GM19324 (cell line): ENCODE measurements at regions not wholly inside any gene's neighbourhood (a gene's known extent, or its start where the extent isn't known, plus 50 kb on each side); places are given as distances from the start of the nearest gene placed in this dataset.

Experiments used
- ATAC-seq: cut with Tn5 transposase; IDR thresholded peaks from one replicate; pipeline ENCODE4 v1.9.1; 2021; ENCODE audit warnings: mild to moderate bottlenecking, moderate library complexity; ENCODE audit not compliant: unreplicated experiment, low FRiP score

DNA sequence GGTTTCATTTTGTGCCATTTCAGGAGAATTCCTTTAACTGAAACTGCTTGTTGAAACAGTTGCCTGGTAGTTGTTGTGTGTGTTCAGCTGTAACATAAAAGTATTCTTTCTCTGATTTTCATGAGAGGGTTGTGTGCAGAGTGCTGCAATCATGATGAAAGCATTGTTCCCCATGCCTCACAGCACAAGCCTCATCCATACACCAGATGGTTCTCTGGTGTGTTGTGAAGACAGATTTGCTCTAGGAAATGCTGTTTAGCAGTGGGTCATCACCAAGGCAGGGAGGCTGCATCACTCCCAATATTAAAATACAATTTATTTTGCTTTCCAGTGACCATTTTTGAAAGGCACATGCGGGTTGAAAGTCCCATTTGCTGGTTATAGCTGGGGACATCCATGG lies 404.4 kb downstream of the AACS start:
- no peak for ATAC-seq

DNA sequence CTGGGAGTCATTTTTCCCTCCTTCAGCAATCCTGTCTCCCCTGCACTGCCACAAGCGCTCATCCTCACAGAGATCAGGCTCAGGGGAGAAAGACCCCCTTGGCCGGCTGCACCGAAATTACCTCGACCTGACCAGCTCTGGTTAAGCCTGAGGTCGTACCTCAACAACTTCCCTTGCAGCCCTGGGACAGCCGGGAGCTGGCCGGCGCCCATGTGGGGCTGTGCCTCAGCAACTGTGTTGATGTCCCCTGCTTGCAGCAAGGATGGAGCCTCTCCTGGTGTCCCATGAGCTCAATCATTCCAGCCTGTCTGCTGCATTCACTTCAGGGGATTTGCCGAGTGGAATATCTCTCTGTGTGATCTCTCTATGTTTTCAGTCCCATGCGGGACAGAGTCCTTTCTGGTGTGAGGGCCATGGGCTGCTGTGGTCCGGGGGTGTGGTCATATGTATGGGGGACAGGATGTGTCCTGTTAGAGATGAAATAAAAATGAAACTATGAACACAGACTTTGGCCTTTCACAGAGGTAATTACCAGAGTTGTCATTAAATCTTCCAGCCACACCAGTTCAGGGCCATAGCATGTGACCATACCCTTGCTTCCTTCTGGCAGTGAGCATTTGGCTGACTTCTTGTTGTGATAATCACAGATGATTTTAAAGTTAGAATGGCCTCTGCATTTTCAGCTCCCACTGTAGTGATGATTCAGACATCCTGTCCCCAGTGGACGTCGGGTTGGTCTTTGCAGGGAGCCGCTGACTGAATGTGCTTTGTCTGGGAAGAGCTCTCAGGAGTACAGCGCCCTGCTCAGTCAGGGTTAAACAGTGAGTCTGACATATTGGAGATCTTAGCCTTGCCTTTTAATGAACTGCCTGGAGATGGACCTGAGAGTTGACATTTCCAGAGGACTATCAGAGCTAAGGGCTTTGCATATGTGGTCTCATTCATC lies 405.9 kb downstream of the AACS start:
- peak; percentile 66 for ATAC-seq

DNA sequence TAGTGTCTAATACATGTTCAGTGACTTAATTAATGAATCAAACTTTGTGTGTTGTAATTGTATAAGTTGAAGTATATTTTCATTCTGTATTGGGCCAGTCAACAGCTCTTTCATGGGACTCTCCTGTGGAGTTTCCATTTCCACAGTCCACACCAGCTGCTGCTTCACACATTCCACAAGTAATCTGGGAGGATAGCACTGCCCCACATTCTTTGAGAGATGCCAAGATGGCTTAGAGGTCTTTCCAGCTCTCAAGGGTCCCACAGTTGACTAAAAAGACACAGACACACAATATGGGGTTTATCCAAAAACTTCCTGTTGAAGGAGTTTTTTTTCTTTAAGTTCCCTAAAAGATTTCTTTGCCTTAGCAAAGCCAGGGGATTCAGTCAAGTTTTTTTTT lies 408.3 kb downstream of the AACS start:
- no peak for ATAC-seq

DNA sequence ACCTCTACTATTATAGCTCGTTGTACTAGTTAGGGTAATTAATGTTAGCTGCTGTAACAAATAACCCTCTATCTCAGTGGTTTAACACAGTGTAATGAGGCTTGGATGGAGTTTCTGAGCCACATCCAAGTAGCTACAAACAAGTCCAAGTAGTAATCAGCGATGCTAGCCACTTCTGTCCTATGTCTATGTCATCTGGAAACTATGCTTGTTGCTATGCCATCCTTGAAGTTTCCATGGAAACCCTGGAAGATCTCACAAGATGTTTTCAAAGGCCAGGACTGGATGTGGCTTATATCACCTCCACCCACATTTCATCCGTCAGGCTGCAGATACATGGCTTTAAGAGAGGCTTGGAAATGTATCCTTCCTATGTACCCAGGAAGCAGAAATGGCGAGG lies 422.1 kb downstream of the AACS start:
- ATAC-seq: no peak

DNA sequence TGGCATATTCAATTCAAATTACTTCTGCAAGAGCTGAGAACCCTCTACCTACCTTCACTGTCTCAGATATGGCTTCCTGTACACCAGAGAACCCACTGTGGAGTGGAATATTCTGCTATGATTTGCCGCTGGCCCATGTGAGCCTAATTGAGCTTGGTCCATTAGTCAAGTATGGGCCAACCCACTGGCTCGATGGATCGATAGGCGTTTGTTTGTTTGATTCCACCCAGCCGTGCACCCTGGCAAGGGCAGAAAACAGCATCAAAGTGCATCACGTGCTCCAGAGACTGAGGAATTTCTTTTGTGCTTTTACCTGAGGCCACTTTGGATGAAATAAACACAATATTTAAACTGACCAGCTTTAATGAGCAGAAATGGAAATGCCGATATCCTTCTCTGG lies 426.3 kb downstream of the AACS start:
- no peak for ATAC-seq

DNA sequence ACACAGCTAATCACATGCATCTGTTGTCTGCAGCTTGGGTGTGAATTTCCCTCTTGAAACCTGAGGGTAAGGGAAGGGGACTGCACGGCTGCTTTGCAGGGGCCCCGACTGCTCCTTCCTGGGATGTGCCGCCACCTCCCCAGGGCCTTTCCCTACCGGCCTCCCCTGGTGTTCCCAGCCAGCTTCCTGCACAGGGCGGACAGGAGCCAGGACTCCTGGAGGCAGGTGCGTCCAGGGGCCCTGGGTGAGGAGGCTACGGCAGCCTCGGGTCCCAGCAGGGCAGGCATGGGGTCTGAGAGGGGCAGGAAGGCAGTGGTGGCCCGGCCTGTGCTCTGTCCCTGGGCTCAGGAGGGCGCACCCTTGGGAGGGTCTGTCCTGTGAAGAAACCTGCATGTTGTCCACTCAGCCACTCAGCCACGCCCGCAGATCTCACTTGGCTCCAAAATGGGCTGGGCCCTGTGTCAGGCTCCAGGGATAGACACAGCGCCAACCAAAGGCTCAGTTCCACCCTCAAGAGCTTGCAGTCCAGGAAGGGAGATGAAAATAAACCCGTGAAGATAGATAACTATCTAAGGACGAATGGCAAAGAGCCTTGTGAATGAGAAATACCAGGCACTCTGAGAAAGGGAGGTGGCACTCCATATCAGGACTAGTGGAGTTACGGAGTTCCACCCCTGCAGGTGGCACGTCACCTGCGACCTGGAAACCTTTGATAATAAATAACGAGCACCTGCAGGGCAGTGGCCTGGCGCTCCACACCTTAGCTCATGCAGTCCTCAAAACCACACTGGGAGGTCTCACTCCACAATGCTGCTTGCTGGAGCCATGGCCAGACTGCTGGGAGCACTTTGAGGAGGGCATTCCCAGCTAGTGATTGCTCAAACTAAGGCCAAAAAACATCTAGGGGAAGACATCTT lies 427.4 kb downstream of the AACS start:
- ATAC-seq: no peak

DNA sequence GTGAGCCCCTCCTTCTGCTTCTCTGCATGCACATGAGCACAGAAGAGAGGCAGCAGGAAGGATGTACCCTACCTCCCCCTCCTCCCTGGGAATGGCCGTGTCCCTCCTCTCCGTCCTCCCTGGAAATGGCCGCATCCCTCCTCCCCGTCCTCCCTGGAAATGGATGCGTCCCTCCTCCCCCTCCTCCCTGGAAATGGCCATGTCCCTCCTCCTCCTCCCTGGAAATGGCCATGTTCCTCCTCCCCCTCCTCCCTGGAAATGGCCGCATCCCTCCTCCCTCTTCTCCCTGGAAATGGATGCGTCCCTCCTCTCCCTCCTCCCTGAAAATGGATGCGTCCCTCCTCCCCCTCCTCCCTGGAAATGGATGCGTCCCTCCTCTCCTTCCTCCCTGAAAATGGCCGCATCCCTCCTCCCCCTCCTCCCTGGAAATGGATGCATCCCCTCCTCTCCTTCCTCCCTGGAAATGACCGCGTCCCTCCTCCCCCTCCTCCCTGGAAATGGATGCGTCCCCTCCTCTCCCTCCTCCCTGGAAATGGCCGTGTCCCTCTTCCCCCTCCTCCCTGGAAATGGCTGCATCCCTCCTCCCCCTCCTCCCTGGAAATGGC lies 428.6 kb downstream of the AACS start:
- ATAC-seq: no peak

DNA sequence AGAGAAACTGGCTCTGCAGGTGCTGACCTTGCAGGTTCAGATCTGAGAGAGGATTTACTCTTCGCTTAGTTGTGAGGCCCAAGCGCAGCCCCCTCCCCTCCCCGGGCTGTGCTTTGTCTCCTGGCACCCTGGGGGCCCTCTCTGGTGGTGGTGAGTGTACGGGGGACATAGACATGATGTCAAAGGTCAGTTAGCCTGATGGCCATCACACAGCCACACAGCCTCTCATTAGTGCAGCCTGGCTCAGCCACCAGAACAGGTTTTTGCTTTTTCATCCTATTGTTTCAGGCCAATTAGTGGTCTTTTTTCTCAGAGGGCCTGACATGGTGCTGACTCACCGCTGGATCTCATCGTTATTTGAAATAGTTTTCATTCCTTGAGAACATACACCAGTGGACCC lies 437.9 kb downstream of the AACS start:
- ATAC-seq: no peak

DNA sequence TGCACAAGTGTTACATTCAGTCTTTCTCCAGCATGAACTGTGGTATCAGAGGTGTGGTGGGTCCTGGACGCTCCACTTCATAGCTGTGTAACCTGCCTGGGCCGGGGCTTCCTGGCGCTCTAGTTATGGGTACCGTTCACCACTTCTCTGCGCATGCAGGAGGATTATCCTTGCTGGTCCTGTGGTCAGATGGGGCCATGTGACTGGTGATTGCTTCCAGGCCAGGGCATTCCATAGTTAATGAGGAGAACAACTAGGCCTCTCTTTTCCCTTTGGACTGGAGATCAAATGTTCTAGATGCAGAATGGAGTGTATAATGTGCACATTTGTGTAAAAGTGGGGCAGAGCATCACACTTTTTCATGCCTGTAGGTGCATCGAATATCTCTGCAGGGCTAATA lies 444.0 kb downstream of the AACS start:
- ATAC-seq: no peak

DNA sequence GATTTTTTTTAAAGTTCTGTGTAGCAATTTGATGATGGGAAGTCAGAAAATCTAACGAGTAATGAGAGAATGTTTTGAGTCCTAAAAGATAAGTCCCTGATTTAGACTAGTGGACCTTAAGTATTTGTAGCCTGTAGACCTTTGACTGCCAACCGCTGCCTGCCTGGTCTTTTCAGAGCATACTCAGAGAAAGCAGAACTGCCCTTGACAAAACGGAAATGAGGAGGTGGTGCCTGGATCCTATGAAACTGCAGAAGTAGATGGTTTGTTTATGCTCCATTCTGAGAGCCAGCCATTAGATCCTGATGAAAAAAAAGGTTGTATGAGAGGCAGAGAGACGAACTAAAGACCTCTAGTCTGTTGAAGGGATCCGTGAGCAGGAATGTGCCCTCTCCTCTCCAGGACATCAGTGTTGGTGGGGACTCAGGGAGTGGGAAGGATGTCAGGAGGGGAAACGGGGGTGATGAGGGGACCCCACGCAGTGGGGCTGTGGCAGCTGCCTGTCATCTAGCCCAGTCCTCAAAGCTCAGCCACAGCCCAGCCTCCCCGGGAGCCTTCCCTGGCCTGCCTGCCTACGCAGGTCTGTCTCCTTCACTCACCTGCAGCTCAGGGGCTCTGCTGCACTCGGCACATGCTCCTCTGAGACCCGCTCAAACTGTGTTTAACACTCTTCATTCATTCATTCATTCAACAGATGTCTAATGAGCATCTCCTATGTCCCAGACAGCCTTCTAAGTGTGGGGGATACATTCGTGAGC lies 447.5 kb downstream of the AACS start:
- ATAC-seq: no peak

DNA sequence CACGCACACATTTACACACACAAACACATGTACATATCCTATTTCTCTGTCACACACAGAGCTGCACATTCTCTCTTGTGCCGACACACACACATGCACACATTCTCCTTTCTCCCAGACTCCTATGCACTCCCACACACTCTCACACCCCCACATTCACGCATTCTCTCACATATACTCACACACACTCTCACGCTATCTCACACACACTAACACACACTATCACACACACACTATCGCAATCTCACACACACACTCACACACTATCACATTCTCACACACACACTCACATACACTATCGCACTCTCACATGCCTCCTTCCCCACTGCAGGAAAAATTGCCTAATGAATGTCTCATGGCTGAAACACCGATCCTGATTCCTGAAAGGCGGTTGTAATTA lies 450.7 kb downstream of the AACS start:
- no peak for ATAC-seq

DNA sequence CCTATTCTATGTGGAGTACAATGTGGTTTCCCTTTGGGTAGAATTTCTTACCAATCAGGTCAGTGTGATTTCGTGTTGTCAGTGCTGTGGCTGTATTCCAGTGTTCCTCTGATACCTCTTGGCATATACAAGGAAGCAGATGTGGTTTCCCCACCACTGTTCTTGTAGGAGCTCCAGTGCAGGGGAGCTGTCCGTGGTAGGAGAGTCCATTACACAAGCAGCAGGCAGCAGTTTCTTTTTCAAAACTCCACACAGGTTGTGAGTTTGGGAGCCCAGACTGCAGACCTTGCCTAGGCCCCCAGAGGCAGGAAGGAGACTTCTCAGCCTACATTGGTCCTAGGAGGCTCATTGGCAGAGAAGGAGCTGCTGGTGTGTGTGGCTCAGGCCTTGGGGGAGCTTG lies 452.8 kb downstream of the AACS start:
- ATAC-seq: no peak

DNA sequence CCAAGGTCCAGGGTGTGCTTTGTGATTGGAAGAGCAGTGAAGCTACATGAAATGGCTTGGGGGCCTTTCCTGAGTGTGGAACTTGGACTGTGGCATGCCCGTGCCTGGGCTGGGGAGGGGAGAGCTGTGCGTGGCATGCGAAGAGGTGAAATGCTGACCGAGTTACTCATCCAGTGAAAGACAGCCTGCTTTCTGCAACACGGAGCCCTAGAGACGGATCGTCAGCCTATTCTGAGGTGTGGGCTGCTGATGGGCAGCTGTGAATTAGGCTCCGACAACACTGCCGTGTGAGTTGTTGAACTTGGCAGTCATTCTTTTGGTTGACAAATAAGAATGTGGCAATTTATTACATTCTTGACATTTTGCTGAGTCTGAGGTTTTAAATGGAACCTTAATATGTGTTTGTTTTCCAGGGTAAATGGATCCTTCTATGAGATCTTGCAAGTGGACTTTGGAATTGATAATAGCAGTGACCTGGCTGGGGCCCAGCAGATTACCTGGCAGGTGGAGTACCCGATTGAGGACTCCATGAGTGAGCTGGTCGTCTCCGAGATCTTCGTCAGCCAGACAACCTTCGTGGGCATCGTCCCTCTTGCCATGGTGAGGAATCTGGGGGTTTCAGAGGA lies 453.9 kb downstream of the AACS start:
- ATAC-seq: no peak

DNA sequence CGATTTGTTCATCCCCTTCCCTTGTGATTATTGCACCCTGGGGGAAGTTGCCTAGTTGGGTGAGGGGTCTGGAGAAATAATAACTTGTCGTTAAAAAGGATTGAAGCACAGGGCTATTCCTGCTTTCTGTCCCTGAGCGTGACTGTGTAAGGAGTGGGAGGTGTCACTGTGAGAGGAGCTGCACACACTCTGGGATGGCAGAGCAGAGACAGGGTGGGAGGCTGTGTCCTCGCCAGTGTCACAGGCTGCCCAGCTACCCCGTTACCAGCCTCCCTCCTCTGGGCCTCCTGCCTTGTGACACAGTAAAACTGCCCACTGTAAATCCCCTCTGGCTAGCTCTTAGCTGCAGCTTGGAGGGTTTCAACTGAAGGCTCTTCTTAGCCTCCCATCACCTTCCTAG lies 460.6 kb downstream of the AACS start:
- ATAC-seq: no peak

DNA sequence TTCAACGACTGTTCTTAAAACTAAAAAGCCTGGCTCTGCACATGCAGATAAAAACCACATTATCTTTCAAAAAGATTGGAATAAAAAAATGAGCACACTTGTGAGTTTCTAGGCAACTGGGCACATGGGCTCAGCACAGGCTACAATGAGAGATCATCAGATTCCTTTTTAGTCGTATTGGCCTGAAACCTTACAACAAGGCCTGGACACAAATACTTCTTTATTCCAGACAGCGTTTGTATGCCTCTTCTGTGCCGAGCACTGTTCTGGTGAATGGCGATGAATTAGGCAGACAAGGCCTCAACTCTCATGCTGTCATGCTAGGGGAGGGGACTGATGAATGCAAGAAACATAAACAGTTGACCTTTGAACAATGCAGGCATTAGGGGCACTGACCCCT lies 463.0 kb downstream of the AACS start:
- no peak for ATAC-seq

DNA sequence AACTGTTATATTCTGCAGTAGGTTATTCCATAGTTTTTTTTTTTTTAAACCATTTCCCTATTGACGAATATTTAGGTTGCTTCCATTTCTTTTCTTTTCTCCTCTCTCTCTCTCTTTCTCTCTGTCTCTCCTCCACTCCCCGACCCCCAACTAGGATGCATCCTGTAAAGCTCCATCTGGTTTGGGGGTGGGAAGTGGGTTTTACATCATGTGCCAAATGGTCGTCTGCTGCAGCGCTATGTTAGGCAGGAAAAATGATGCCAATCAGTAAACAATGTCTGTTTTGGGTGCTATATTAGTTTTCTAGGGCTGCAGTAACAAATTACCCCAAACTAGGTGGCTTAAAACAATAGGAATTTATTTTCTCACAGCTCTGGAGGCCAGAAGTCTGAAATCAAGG lies 465.0 kb downstream of the AACS start:
- no peak for ATAC-seq

DNA sequence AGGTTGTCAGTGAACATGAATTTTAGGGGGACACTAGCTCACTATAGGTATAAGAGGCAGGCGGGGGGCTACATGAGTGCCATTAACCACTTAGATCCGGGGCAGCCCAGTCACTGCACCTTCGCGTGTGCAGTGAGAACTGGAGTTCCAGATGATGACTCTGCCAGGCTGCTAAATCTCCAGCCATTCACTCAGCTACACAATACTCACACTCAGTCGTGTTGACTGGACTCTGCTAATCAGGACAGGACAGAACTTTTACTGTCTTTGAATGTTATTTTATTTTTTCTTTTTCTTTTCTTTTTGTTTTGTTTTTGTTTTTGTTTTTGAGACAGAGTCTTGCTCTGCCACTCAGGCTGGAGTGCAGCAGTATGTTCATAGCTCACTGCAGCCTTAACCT lies 465.6 kb downstream of the AACS start:
- no peak for ATAC-seq

DNA sequence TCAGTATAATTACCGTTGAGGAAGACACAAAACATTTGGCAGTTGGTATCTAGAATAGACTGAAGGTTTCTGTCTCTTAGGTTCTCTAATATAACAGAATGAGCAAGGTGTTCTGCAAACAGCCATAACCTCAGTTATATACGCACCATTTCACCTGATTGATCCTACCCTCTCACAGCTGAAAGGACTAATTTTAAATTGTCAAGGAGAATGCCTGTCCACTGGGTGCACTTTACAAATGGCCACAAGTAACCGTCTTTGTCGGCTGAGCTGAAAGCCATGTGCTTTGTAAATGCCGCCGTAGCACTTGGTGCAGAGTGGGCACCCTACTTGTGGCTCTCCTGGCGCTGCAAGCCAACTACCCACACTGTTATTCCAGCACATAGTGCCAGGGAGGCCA lies 466.3 kb downstream of the AACS start:
- no peak for ATAC-seq

DNA sequence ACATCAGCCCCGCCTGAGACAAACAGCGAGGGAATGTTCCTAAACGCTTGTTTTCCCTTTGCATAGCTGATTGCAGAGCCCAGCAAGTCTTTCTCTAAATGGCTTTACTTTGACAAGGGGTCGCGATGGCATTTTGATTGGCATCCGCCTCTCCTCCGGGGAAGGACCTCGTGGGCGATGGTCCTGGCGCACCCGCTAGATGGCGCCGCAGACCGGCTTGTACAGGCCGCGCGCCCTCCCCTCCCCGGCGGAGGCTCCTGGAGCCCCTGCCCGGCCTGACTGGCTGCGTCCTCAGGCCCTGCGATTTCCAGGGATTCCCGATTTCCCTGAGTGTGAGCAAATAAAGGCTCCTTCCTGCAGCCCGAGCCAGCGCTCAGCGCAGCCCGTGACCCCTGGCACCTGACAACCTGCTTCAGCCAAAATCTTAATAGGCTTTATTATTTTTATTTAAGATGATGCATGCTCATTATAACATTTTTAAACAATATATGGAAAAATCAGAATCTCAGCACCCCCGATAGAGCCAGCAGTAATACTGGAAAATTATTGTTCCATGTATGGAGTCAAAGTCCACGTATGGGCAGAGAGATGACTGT lies 468.3 kb downstream of the AACS start:
- no peak for ATAC-seq
